Prostate gland (tissue), 2 donors: ENCODE measurements at regions not wholly inside any gene's neighbourhood (a gene's known extent, or its start where the extent isn't known, plus 50 kb on each side); places are given as distances from the start of the nearest gene placed in this dataset.

Experiments
- CTCF ChIP-seq, 4 experiments: fragments of 200-600 bp in 2 of 4; fragments of 450-650 bp in 2 of 4; sonication (generic) in 2 of 4; IDR thresholded peaks; 1 replicate in 3 of 4; 2 replicates in 1 of 4; pipeline ENCODE4 v1.5.1; 2016 to 2019; ENCODE audit warnings: antibody characterized with exemption in 4 of 4, mild to moderate bottlenecking in 2 of 4, moderate library complexity in 2 of 4
- POLR2A ChIP-seq: fragments of 450-650 bp; IDR thresholded peaks from one replicate; pipeline ENCODE4 v1.6.1; 2016; ENCODE audit warnings: antibody characterized with exemption, mild to moderate bottlenecking

GRCh38 chr15:62846805-62847495 lies 195.6 kb upstream of the TPM1 start:
- TF ChIP-seq CTCF (IDR thresholded peaks at IDR 0.05) (no peak), POLR2A (no peak)
